ENCODE measurements at regions not wholly inside any gene's neighbourhood (a gene's known extent, or its start where the extent isn't known, plus 50 kb on each side); places are given as distances from the start of the nearest gene placed in this dataset.

GRCh38 chr9:89922099-89922498 lies 317.3 kb downstream of the GADD45G start:
- Histone ChIP-seq H3K4me1 (ENCODE audit: control insufficient read depth, insufficient read depth, low read length) (no peaks in the 10 kb centered on the region), H3K27ac (ENCODE audit: low read depth, low read length) (no peak overlapping the region), H3K9me3 (ENCODE audit: control insufficient read depth, low read length) (no peaks in the 10 kb centered on the region), H3K27me3 (ENCODE audit: control insufficient read depth, insufficient read depth, low read length, poor library complexity, severe bottlenecking) (peaks cover 4% of the 10 kb centered on the region), H3K9ac (ENCODE audit: extremely low read depth, low read length, poor library complexity, severe bottlenecking) (no peak overlapping the region), H3K36me3 (ENCODE audit: control insufficient read depth, insufficient read depth, low read length) (no peaks in the 10 kb centered on the region), H3K4me3 (ENCODE audit: low read length) (no peak overlapping the region)
- peak; percentile 20 for DNase-seq
- peaks cover 11% of the 10 kb centered on the region for H3K4me1 Mint-ChIP-seq
- no peak overlapping the region for H3K4me3 Mint-ChIP-seq
- H3K9me3 Mint-ChIP-seq = no peaks in the 10 kb centered on the region
- no peak for TF ChIP-seq CTCF (conservative IDR thresholded peaks at IDR 0.05)
- H3K27ac Mint-ChIP-seq = no peak overlapping the region
- peaks cover 2% of the 10 kb centered on the region for H3K27me3 Mint-ChIP-seq (ENCODE audit: insufficient read depth)
- WGBS, 2 experiments (ENCODE audit: insufficient coverage in 1 of 2, insufficient read length in 1 of 2) = 91 to 95% methylated on average over 4 to 7 of the region's 7 CpGs
- no peaks in the 10 kb centered on the region for H3K36me3 Mint-ChIP-seq (ENCODE audit: low read depth)

GRCh38 chr9:89923174-89923573 lies 318.4 kb downstream of the GADD45G start:
- WGBS, 2 experiments (ENCODE audit: insufficient coverage in 1 of 2, insufficient read length in 1 of 2) = 92 to 98% methylated on average over 4 to 7 of the region's 7 CpGs
- H3K27me3 Mint-ChIP-seq (ENCODE audit: insufficient read depth) = peaks cover 7% of the 10 kb centered on the region

GRCh38 chr9:89923961-89924504 lies 319.2 kb downstream of the GADD45G start:
- Histone ChIP-seq H3K36me3 (ENCODE audit: control insufficient read depth, insufficient read depth, low read length) (no peaks in the 10 kb centered on the region), H3K27me3 (ENCODE audit: control insufficient read depth, insufficient read depth, low read length, poor library complexity, severe bottlenecking) (peaks cover 4% of the 10 kb centered on the region), H3K4me1 (ENCODE audit: control insufficient read depth, insufficient read depth, low read length) (no peaks in the 10 kb centered on the region), H3K27ac (ENCODE audit: low read depth, low read length) (no peak overlapping the region), H3K9me3 (ENCODE audit: control insufficient read depth, low read length) (no peaks in the 10 kb centered on the region), H3K4me3 (ENCODE audit: low read length) (no peak overlapping the region), H3K9ac (ENCODE audit: extremely low read depth, low read length, poor library complexity, severe bottlenecking) (no peak overlapping the region)
- Mint-ChIP-seq H3K4me3 (no peak overlapping the region), H3K27me3 (ENCODE audit: insufficient read depth) (peaks cover 11% of the 10 kb centered on the region), H3K27ac (no peak overlapping the region), H3K36me3 (ENCODE audit: low read depth) (no peaks in the 10 kb centered on the region), H3K4me1 (peaks cover 5% of the 10 kb centered on the region), H3K9me3 (no peaks in the 10 kb centered on the region)
- 64 to 78% methylated on average over 4 to 12 of the region's 12 CpGs for WGBS, 2 experiments (ENCODE audit: insufficient coverage in 1 of 2, insufficient read length in 1 of 2)
- TF ChIP-seq CTCF (conservative IDR thresholded peaks at IDR 0.05) = peak; percentile 33
- DNase-seq = peak; percentile 43

More at GRCh38 chr9:89923174-89923573, 318.4 kb downstream of the GADD45G start:
- Histone ChIP-seq H3K9me3 (ENCODE audit: control insufficient read depth, low read length) (no peaks in the 10 kb centered on the region), H3K27ac (ENCODE audit: low read depth, low read length) (no peak overlapping the region), H3K4me3 (ENCODE audit: low read length) (no peak overlapping the region), H3K27me3 (ENCODE audit: control insufficient read depth, insufficient read depth, low read length, poor library complexity, severe bottlenecking) (peaks cover 4% of the 10 kb centered on the region), H3K4me1 (ENCODE audit: control insufficient read depth, insufficient read depth, low read length) (no peaks in the 10 kb centered on the region), H3K36me3 (ENCODE audit: control insufficient read depth, insufficient read depth, low read length) (no peaks in the 10 kb centered on the region), H3K9ac (ENCODE audit: extremely low read depth, low read length, poor library complexity, severe bottlenecking) (no peak overlapping the region)
- H3K4me3 Mint-ChIP-seq = no peak overlapping the region
- no peaks in the 10 kb centered on the region for H3K9me3 Mint-ChIP-seq
- no peak overlapping the region for H3K27ac Mint-ChIP-seq
- H3K4me1 Mint-ChIP-seq = peaks cover 5% of the 10 kb centered on the region
- peak; percentile 30 for DNase-seq
- H3K36me3 Mint-ChIP-seq (ENCODE audit: low read depth) = no peaks in the 10 kb centered on the region
- TF ChIP-seq CTCF (conservative IDR thresholded peaks at IDR 0.05) = no peak

Measured in endodermal cell (in vitro differentiated cells).